SK-N-SH treated with all-trans-retinoic acid at 6 μM for 48 hours (cell line): ENCODE measurements at regions not wholly inside any gene's neighbourhood (a gene's known extent, or its start where the extent isn't known, plus 50 kb on each side); places are given as distances from the start of the nearest gene placed in this dataset.

ENCODE experiments used
- BACH2 ChIP-seq: fragments of 250-450 bp; sonication (Bioruptor Pico); IDR thresholded peaks from 2 replicates; pipeline ENCODE4 v1.9.0; 2021; ENCODE audit warnings: mild to moderate bottlenecking, borderline replicate concordance
- CSDC2 ChIP-seq: fragments of 250-450 bp; sonication (Bioruptor Pico); IDR thresholded peaks from 2 replicates; pipeline ENCODE4 v1.5.0; 2020; ENCODE audit warnings: mild to moderate bottlenecking, moderate library complexity
- ESRRG ChIP-seq: fragments of 250-450 bp; sonication (Bioruptor Pico); IDR thresholded peaks from 2 replicates; pipeline ENCODE4 v1.6.1; 2021; ENCODE audit warnings: mild to moderate bottlenecking
- GLIS3 ChIP-seq: fragments of 250-450 bp; sonication (Bioruptor Pico); IDR thresholded peaks from 2 replicates; pipeline ENCODE4 v1.5.0; 2020; ENCODE audit warnings: mild to moderate bottlenecking, moderate library complexity
- POU6F1 ChIP-seq: fragments of 250-450 bp; sonication (Bioruptor Pico); IDR thresholded peaks from 2 replicates; pipeline ENCODE4 v1.8.0; 2021; ENCODE audit warnings: low read depth, mild to moderate bottlenecking, moderate library complexity, borderline replicate concordance
- PPARA ChIP-seq: fragments of 250-450 bp; sonication (Bioruptor Pico); IDR thresholded peaks from 2 replicates; pipeline ENCODE4 v1.5.0; 2020; ENCODE audit warnings: mild to moderate bottlenecking, borderline replicate concordance
- RARB ChIP-seq: fragments of 250-450 bp; sonication (Bioruptor Pico); IDR thresholded peaks from 2 replicates; pipeline ENCODE4 v1.8.0; 2021; ENCODE audit warnings: mild to moderate bottlenecking, moderate library complexity
- TCF4 ChIP-seq: fragments of 250-450 bp; sonication (Bioruptor Pico); IDR thresholded peaks from 2 replicates; pipeline ENCODE4 v1.8.0; 2021; ENCODE audit warnings: mild to moderate bottlenecking, moderate library complexity, borderline replicate concordance
- ZFP3 ChIP-seq: fragments of 250-450 bp; sonication (Bioruptor Pico); IDR thresholded peaks from 2 replicates; pipeline ENCODE4 v1.5.0; 2020; ENCODE audit warnings: mild to moderate bottlenecking, moderate library complexity
- ZFP30 ChIP-seq: fragments of 450-650 bp; formaldehyde crosslinking; IDR thresholded peaks from 2 replicates; pipeline ENCODE4 v1.5.0; 2022; ENCODE audit warnings: mild to moderate bottlenecking, moderate library complexity
- ZNF8 ChIP-seq: fragments of 450-650 bp; formaldehyde crosslinking; IDR thresholded peaks from 2 replicates; pipeline ENCODE4 v1.5.0; 2020; ENCODE audit warnings: mild to moderate bottlenecking, moderate library complexity
- TF ChIP-seq, protein P1 (sequence below): fragments of 250-450 bp; sonication (Bioruptor Pico); IDR thresholded peaks from 2 replicates; pipeline ENCODE4 v1.8.0; 2020; ENCODE audit warnings: mild to moderate bottlenecking, moderate library complexity, borderline replicate concordance
- TF ChIP-seq, protein P2 (sequence below): fragments of 250-450 bp; sonication (Bioruptor Pico); IDR thresholded peaks from 2 replicates; pipeline ENCODE4 v1.5.1; 2020; ENCODE audit warnings: low read depth, mild to moderate bottlenecking, moderate library complexity
- TF ChIP-seq, protein P3 (sequence below): fragments of 250-450 bp; sonication (Bioruptor Pico); IDR thresholded peaks from 2 replicates; pipeline ENCODE4 v1.5.1; 2021; ENCODE audit warnings: mild to moderate bottlenecking, moderate library complexity

GRCh38 chr2:34627003-34627402 is 1027.9 kb upstream of the FAM98A start:
- TF ChIP-seq GLIS3 (CRISPR knock-in tag): no peak
- TF ChIP-seq ZFP3 (CRISPR knock-in tag): no peak
- TF ChIP-seq, protein P1, sequence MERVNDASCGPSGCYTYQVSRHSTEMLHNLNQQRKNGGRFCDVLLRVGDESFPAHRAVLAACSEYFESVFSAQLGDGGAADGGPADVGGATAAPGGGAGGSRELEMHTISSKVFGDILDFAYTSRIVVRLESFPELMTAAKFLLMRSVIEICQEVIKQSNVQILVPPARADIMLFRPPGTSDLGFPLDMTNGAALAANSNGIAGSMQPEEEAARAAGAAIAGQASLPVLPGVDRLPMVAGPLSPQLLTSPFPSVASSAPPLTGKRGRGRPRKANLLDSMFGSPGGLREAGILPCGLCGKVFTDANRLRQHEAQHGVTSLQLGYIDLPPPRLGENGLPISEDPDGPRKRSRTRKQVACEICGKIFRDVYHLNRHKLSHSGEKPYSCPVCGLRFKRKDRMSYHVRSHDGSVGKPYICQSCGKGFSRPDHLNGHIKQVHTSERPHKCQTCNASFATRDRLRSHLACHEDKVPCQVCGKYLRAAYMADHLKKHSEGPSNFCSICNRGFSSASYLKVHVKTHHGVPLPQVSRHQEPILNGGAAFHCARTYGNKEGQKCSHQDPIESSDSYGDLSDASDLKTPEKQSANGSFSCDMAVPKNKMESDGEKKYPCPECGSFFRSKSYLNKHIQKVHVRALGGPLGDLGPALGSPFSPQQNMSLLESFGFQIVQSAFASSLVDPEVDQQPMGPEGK (CRISPR knock-in tag): no peak
- no peak for TF ChIP-seq BACH2 (CRISPR knock-in tag)
- no peak for TF ChIP-seq ZFP30
- no peak for TF ChIP-seq ESRRG (CRISPR knock-in tag)
- no peak for TF ChIP-seq PPARA
- no peak for TF ChIP-seq POU6F1 (CRISPR knock-in tag)
- TF ChIP-seq, protein P2, sequence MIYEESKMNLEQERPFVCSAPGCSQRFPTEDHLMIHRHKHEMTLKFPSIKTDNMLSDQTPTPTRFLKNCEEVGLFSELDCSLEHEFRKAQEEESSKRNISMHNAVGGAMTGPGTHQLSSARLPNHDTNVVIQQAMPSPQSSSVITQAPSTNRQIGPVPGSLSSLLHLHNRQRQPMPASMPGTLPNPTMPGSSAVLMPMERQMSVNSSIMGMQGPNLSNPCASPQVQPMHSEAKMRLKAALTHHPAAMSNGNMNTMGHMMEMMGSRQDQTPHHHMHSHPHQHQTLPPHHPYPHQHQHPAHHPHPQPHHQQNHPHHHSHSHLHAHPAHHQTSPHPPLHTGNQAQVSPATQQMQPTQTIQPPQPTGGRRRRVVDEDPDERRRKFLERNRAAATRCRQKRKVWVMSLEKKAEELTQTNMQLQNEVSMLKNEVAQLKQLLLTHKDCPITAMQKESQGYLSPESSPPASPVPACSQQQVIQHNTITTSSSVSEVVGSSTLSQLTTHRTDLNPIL (CRISPR knock-in tag): no peak
- TF ChIP-seq, protein P3, sequence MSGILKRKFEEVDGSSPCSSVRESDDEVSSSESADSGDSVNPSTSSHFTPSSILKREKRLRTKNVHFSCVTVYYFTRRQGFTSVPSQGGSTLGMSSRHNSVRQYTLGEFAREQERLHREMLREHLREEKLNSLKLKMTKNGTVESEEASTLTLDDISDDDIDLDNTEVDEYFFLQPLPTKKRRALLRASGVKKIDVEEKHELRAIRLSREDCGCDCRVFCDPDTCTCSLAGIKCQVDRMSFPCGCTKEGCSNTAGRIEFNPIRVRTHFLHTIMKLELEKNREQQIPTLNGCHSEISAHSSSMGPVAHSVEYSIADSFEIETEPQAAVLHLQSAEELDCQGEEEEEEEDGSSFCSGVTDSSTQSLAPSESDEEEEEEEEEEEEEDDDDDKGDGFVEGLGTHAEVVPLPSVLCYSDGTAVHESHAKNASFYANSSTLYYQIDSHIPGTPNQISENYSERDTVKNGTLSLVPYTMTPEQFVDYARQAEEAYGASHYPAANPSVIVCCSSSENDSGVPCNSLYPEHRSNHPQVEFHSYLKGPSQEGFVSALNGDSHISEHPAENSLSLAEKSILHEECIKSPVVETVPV (CRISPR knock-in tag): no peak
- no peak for TF ChIP-seq ZNF8
- no peak for TF ChIP-seq RARB (CRISPR knock-in tag)
- no peak for TF ChIP-seq TCF4
- TF ChIP-seq CSDC2 (CRISPR knock-in tag): no peak
